Activated CD4-positive, alpha-beta memory T cell treated with anti-CD3 and anti-CD28 coated beads for 36 hours (primary cell): ENCODE measurements at regions not wholly inside any gene's neighbourhood (a gene's known extent, or its start where the extent isn't known, plus 50 kb on each side); places are given as distances from the start of the nearest gene placed in this dataset.
A peak's percentile ranks its signal among the peaks of the same experiment; 100 is the strongest.
"Not testable (repeated sequence)": the region's sequence is repeated elsewhere in the genome, so short reads cannot be mapped to it uniquely, and the experiment has no call there.

Source experiments
- CTCF ChIA-PET: fragments of 350-600 bp; sonication (Branson Sonifier 250); formaldehyde crosslinking; loops from one replicate; lab custom pipeline; 2021; ENCODE audit warnings: antibody characterized with exemption, inconsistent platforms; lab: Charles Lee
- POLR2A ChIA-PET: fragments of 350-600 bp; sonication (Branson Sonifier 250); formaldehyde crosslinking; loops from one replicate; lab custom pipeline; 2021; ENCODE audit warnings: antibody characterized with exemption; lab: Charles Lee
- DNase-seq: peaks from one replicate; pipeline ENCODE4 v3.0.0-alpha.2; 2020
- H3K27ac Mint-ChIP-seq: one replicate; pipeline ENCODE4 v1.8.0; 2021; ENCODE audit warnings: mixed read lengths
- H3K27me3 Mint-ChIP-seq: one replicate; pipeline ENCODE4 v1.8.0; 2021; ENCODE audit warnings: mixed read lengths
- H3K36me3 Mint-ChIP-seq: one replicate; pipeline ENCODE4 v1.8.0; 2021; ENCODE audit warnings: mixed read lengths
- H3K4me1 Mint-ChIP-seq: one replicate; pipeline ENCODE4 v1.8.0; 2021; ENCODE audit warnings: low read depth, mixed read lengths
- H3K4me3 Mint-ChIP-seq: one replicate; pipeline ENCODE4 v1.8.0; 2021; ENCODE audit warnings: mild to moderate bottlenecking, mixed read lengths
- H3K9me3 Mint-ChIP-seq: one replicate; pipeline ENCODE4 v1.8.0; 2021; ENCODE audit warnings: mixed read lengths
- intact Hi-C: fragments of 100-400 bp; cut with micrococcal nuclease; formaldehyde crosslinking; loops from one replicate; pipeline ENCODE4 v1.15.1; 2023

GRCh38 chr2:109724533-109725460 is 69.3 kb upstream of the RGPD5 start:
- H3K27me3 Mint-ChIP-seq: peaks cover 7% of the 10 kb centered on the region
- intact Hi-C loops: no loop called here
- no peaks in the 10 kb centered on the region for H3K9me3 Mint-ChIP-seq
- ChIA-PET POLR2A (no interaction called here), CTCF (no interaction called here)
- H3K36me3 Mint-ChIP-seq: no peaks in the 10 kb centered on the region
- no peaks in the 10 kb centered on the region for H3K4me1 Mint-ChIP-seq
- H3K4me3 Mint-ChIP-seq: no peak overlapping the region
- no peak overlapping the region for H3K27ac Mint-ChIP-seq
- DNase-seq: no peak

- no peak overlapping the region for H3K27ac Mint-ChIP-seq
- H3K36me3 Mint-ChIP-seq: no peaks in the 10 kb centered on the region
- H3K4me3 Mint-ChIP-seq: no peak overlapping the region
- no peaks in the 10 kb centered on the region for H3K9me3 Mint-ChIP-seq
- intact Hi-C loops: no loop called here
- H3K27me3 Mint-ChIP-seq: peaks cover 9% of the 10 kb centered on the region
- CTCF ChIA-PET: no interaction called here
- POLR2A ChIA-PET: no interaction called here
- no peaks in the 10 kb centered on the region for H3K4me1 Mint-ChIP-seq
- no peak for DNase-seq
Observed at GRCh38 chr2:109726379-109727270, 67.5 kb upstream of the RGPD5 start.

GRCh38 chr2:109727929-109728447 is 66.1 kb upstream of the RGPD5 start:
- Mint-ChIP-seq H3K9me3 (no peaks in the 10 kb centered on the region), H3K4me3 (no peak overlapping the region), H3K27ac (no peak overlapping the region), H3K27me3 (peaks cover 14% of the 10 kb centered on the region), H3K4me1 (no peaks in the 10 kb centered on the region), H3K36me3 (no peaks in the 10 kb centered on the region)
- ChIA-PET POLR2A (interaction anchor here (1.3 kb wide), 1 partner anchor 90 kb away, joined by 3 read pairs; no protein-coding TSS in a partner anchor), CTCF (no interaction called here)
- intact Hi-C loops: no loop called here
- no peak for DNase-seq

- DNase-seq, H3K27ac Mint-ChIP-seq, H3K9me3 Mint-ChIP-seq, H3K36me3 Mint-ChIP-seq, intact Hi-C loops, CTCF ChIA-PET, POLR2A ChIA-PET, H3K4me3 Mint-ChIP-seq, H3K4me1 Mint-ChIP-seq: not testable (repeated sequence)
- H3K27me3 Mint-ChIP-seq: peaks cover 20% of the 10 kb centered on the region
Observed at GRCh38 chr2:109733746-109734145, 60.4 kb upstream of the RGPD5 start.

GRCh38 chr2:109736177-109736827 is 57.8 kb upstream of the RGPD5 start:
- H3K4me3 Mint-ChIP-seq: no peak overlapping the region
- H3K27me3 Mint-ChIP-seq: peaks cover 18% of the 10 kb centered on the region
- H3K9me3 Mint-ChIP-seq: no peaks in the 10 kb centered on the region
- no peak overlapping the region for H3K27ac Mint-ChIP-seq
- H3K36me3 Mint-ChIP-seq: no peaks in the 10 kb centered on the region
- CTCF ChIA-PET: interaction anchor here (0.6 to 2.7 kb wide), 5 partner anchors 128 to 203 kb away, joined by 3 to 33 read pairs (median 3); no protein-coding TSS in a partner anchor
- no peaks in the 10 kb centered on the region for H3K4me1 Mint-ChIP-seq
- DNase-seq: peak; percentile 27
- POLR2A ChIA-PET: no interaction called here
- intact Hi-C loops: loop anchor here (1.0 kb wide), 1 partner anchor 190 kb away; no protein-coding TSS in a partner anchor
